Left ventricle myocardium inferior (tissue), 1 donor: ENCODE measurements at regions not wholly inside any gene's neighbourhood (a gene's known extent, or its start where the extent isn't known, plus 50 kb on each side); places are given as distances from the start of the nearest gene placed in this dataset.

Source experiments
- DNase-seq: peaks from one replicate; pipeline ENCODE4 v3.0.0-alpha.2; 2020
- H3K27ac ChIP-seq: fragments of 200-600 bp; replicated peaks from 2 replicates; pipeline ENCODE4 v1.8.0; 2021
- H3K27me3 ChIP-seq: fragments of 200-600 bp; 2 replicates; pipeline ENCODE4 v1.8.0; 2021; ENCODE audit warnings: low read depth
- H3K36me3 ChIP-seq: fragments of 200-600 bp; 2 replicates; pipeline ENCODE4 v1.8.0; 2021
- H3K4me1 ChIP-seq: fragments of 200-600 bp; 2 replicates; pipeline ENCODE4 v1.8.0; 2021
- H3K4me3 ChIP-seq: fragments of 200-600 bp; 2 replicates; pipeline ENCODE4 v1.8.0; 2021; ENCODE audit warnings: mild to moderate bottlenecking, moderate library complexity
- H3K9me3 ChIP-seq: fragments of 200-600 bp; replicated peaks from 2 replicates; pipeline ENCODE4 v1.8.0; 2021
- intact Hi-C: fragments of 100-400 bp; cut with micrococcal nuclease; formaldehyde crosslinking; loops from one replicate; pipeline ENCODE4 v1.11.0; 2022
- TF ChIP-seq, protein P1 (sequence below): fragments of 200-600 bp; IDR thresholded peaks from 2 replicates; pipeline ENCODE4 v1.8.0; 2021; ENCODE audit warnings: antibody characterized with exemption, mild to moderate bottlenecking, borderline replicate concordance
- donor health status: DM: no; HTN: yes; CAD: no; lungs with severe emphysema.

DNA sequence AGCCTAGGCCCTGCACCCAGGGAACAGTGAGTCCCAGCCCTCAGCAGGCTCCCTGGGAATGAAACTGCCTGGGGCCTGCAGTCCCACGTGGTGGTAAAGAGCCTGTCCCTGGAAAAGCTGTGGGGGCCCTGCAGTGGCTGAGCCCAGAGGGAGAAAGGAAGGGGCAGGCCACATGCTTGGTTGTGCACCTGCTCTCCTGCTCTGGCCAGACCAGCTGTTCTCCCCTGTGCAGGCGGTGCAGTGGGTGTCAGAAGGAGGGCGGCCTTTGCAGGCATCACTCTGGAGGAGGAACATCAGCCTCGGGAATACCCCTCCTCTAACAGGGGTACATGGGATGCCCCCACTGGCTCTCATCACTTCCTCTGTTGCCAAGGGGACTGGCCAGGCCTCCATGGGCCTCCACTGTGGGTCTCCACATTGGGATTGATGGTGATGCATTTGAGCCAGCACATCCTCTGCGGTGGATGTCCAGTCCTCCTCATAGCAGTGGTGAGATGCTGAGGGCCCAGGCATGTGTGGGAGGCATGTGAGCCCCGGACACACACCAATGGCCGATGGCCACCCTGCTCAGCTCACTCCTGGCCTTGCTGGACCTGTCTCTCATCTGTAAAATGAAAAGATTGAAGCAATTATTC, 690.4 kb downstream of the BRD1 start:
- H3K4me1 ChIP-seq: no peaks in the 10 kb centered on the region
- H3K36me3 ChIP-seq: no peaks in the 10 kb centered on the region
- TF ChIP-seq, protein P1, sequence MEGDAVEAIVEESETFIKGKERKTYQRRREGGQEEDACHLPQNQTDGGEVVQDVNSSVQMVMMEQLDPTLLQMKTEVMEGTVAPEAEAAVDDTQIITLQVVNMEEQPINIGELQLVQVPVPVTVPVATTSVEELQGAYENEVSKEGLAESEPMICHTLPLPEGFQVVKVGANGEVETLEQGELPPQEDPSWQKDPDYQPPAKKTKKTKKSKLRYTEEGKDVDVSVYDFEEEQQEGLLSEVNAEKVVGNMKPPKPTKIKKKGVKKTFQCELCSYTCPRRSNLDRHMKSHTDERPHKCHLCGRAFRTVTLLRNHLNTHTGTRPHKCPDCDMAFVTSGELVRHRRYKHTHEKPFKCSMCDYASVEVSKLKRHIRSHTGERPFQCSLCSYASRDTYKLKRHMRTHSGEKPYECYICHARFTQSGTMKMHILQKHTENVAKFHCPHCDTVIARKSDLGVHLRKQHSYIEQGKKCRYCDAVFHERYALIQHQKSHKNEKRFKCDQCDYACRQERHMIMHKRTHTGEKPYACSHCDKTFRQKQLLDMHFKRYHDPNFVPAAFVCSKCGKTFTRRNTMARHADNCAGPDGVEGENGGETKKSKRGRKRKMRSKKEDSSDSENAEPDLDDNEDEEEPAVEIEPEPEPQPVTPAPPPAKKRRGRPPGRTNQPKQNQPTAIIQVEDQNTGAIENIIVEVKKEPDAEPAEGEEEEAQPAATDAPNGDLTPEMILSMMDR: no peak
- intact Hi-C loops: no loop called here
- peaks cover 84% of the 10 kb centered on the region for H3K27me3 ChIP-seq
- H3K4me3 ChIP-seq: no peak overlapping the region
- no peak for DNase-seq
- no peaks in the 10 kb centered on the region for H3K9me3 ChIP-seq
- no peak overlapping the region for H3K27ac ChIP-seq

DNA sequence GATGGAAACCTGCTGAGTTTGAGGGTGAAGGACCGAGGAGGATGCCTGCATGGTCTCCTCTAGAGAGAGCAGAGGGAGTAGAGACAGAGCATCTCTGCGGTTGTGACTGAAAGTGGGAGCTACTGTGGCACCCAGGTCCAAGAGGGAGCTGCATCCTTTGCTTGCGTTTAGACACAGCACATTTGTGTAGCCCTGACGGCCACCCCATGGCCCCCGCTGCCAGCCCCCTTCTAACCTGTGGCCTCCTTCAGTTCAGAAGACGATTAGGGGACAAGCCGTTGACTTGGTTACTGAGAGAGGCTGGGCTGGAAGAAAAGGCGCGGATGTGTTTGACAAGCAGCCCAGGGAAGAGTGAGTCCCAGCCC, 690.9 kb downstream of the BRD1 start:
- no peaks in the 10 kb centered on the region for H3K4me1 ChIP-seq
- no peaks in the 10 kb centered on the region for H3K36me3 ChIP-seq
- no peak overlapping the region for H3K27ac ChIP-seq
- intact Hi-C loops: no loop called here
- H3K9me3 ChIP-seq: no peaks in the 10 kb centered on the region
- DNase-seq: no peak
- H3K27me3 ChIP-seq: peaks cover 84% of the 10 kb centered on the region
- TF ChIP-seq, protein P1: no peak
- no peak overlapping the region for H3K4me3 ChIP-seq

DNA sequence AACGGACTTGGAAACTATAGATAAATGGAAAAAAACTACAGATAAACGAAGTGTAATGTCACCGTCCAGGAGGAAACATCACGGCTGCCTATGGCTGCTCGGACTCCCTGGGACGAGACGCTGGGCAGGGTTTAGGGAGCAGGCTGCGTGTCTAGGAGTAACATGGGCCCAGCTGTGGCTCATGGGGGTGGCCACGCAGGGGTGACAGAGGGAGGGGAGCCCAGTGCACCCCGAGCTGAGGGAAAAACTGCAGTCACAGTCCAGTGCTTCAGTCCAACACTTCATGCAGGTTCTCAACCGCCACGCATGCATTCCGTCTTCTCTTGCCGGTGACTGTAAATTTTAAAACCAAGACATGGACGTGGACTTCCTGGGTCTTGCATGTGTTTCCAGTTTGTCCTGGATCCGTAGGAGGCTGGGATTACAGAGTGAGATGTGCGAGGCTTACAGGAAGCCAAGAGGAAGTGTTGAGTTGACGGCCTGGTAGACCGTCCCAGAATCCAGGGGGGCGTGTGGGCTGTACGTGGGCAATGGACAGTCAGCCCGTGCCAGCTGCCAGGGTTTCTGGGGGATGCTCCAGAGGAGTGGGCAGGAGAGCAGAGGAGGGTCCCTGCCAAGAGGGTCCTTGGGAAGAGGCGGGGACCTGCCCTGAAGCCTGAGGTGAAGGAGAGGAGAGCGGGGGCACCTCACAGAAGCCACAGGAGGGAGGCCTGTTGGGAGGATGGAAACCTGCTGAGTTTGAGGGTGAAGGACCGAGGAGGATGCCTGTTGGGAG, 691.4 kb downstream of the BRD1 start:
- no peak for DNase-seq
- no peaks in the 10 kb centered on the region for H3K36me3 ChIP-seq
- TF ChIP-seq, protein P1: no peak
- H3K4me3 ChIP-seq: no peak overlapping the region
- intact Hi-C loops: no loop called here
- no peak overlapping the region for H3K27ac ChIP-seq
- H3K4me1 ChIP-seq: no peaks in the 10 kb centered on the region
- H3K27me3 ChIP-seq: peaks cover 84% of the 10 kb centered on the region
- H3K9me3 ChIP-seq: no peaks in the 10 kb centered on the region

DNA sequence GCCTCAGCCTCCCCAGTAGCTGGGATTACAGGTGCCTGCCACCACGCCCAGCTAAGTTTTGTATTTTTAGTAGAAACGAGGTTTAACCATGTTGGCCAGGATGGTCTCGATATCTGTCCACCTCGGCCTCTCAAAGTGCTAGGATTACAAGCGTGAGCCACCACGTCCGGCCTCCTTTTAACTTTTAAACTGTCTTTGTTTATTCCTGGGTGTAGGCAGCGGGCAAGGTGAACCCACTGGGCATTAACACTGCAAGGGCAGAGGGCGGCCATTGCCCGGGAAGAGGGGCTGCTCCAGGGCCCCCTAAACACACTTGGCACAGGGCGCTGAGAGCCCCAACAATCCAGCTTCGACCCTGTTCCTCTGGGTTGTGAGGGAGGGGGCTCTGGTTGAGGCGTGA, 693.6 kb downstream of the BRD1 start:
- TF ChIP-seq, protein P1: no peak
- DNase-seq: no peak
- intact Hi-C loops: no loop called here

DNA sequence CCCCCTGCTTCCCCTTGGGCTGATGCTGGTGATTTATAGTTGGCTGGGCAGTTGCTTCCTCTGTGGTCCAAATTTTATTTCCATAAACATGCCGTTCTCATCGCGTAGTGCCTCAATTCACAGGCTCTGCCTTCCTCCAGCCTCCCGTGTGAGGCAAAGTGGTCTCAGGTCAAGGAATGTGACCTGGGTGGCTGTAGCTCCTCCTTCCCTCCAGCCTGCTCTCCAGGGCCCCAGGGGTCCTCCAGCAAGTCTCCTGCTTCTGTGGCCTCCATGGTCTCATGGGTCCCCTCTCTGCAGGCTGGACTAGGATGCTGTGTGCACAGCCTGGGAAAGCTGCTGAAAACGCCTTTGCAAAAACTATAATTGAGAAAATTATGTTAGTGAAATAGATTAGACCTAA, 694.1 kb downstream of the BRD1 start:
- TF ChIP-seq, protein P1: no peak
- no peak for DNase-seq
- Histone ChIP-seq H3K27ac (no peak overlapping the region), H3K9me3 (no peaks in the 10 kb centered on the region), H3K4me3 (no peak overlapping the region), H3K27me3 (peaks cover 79% of the 10 kb centered on the region), H3K4me1 (no peaks in the 10 kb centered on the region), H3K36me3 (no peaks in the 10 kb centered on the region)
- intact Hi-C loops: no loop called here

More for the DNA sequence above, 693.6 kb downstream of the BRD1 start:
- Histone ChIP-seq H3K27ac (no peak overlapping the region), H3K27me3 (peaks cover 82% of the 10 kb centered on the region), H3K4me3 (no peak overlapping the region), H3K36me3 (no peaks in the 10 kb centered on the region), H3K4me1 (no peaks in the 10 kb centered on the region), H3K9me3 (no peaks in the 10 kb centered on the region)
